H1 (cell line): ENCODE measurements at regions not wholly inside any gene's neighbourhood (a gene's known extent, or its start where the extent isn't known, plus 50 kb on each side); places are given as distances from the start of the nearest gene placed in this dataset.

ENCODE experiments used
- CTCF ChIA-PET: fragments of 300-600 bp; sonication (Branson Sonifier 250); formaldehyde crosslinking; loops from one replicate; lab custom pipeline; 2021; ENCODE audit not compliant: partially characterized antibody; lab: Charles Lee
- POLR2A ChIA-PET: fragments of 300-600 bp; sonication (Branson Sonifier 250); formaldehyde crosslinking; loops from one replicate; lab custom pipeline; 2021; ENCODE audit warnings: inconsistent platforms; ENCODE audit not compliant: partially characterized antibody; lab: Charles Lee
- DNase-seq, 2 experiments: peaks; one replicate each; pipeline versions ENCODE4 v3.0.0 to v3.0.0-alpha.2; 2010 to 2022; ENCODE audit warnings: low spot score in 2 of 2, low read depth in 1 of 2, mixed read lengths in 1 of 2
- FAIRE-seq: peaks from 2 replicates; lab custom pipeline; 2011; peaks lifted over from hg19 to GRCh38; lab: Jason Lieb, UNC
- H2AFZ ChIP-seq: 2 replicates; pipeline ENCODE4 v1.8.1; 2012; ENCODE audit warnings: low read length, inconsistent platforms
- H2AK5ac ChIP-seq: 2 replicates; pipeline ENCODE4 v1.6.1; 2013; ENCODE audit warnings: low read depth, low read length
- H2BK120ac ChIP-seq: replicated peaks from 2 replicates; pipeline ENCODE3; 2013; ENCODE audit warnings: low read depth, low read length, inconsistent platforms
- H2BK12ac ChIP-seq: 2 replicates; pipeline ENCODE4 v1.6.1; 2013; ENCODE audit warnings: low read depth, low read length
- H2BK15ac ChIP-seq: 2 replicates; pipeline ENCODE4 v1.6.1; 2013; ENCODE audit warnings: low read length
- H2BK20ac ChIP-seq: 2 replicates; pipeline ENCODE4 v1.6.1; 2013; ENCODE audit warnings: low read length
- H2BK5ac ChIP-seq: 2 replicates; pipeline ENCODE4 v1.6.1; 2013; ENCODE audit warnings: low read depth, low read length
- H3K14ac ChIP-seq: 2 replicates; pipeline ENCODE4 v1.6.1; 2013; ENCODE audit warnings: inconsistent platforms; ENCODE audit not compliant: insufficient read length
- H3K18ac ChIP-seq: 2 replicates; pipeline ENCODE4 v1.6.1; 2013; ENCODE audit warnings: low read length; ENCODE audit errors: extremely low read depth
- H3K23ac ChIP-seq: 2 replicates; pipeline ENCODE4 v1.6.1; 2013; ENCODE audit warnings: inconsistent platforms; ENCODE audit not compliant: insufficient read length
- H3K23me2 ChIP-seq: 2 replicates; pipeline ENCODE4 v1.6.1; 2013; ENCODE audit warnings: low read depth, low read length
- H3K27ac ChIP-seq: 2 replicates; pipeline ENCODE4 v1.6.1; 2011; ENCODE audit warnings: low read depth, low read length, inconsistent platforms
- H3K27me3 ChIP-seq, 4 experiments: replicated peaks in 1 of 4; 1 replicate in 1 of 4; 2 replicates in 3 of 4; pipeline versions ENCODE4 v1.6.1 to v1.8.1; 2011 to 2013; ENCODE audit warnings: low read length in 3 of 4, mild to moderate bottlenecking in 3 of 4, inconsistent platforms in 2 of 4, mixed read lengths in 2 of 4, moderate library complexity in 1 of 4; ENCODE audit not compliant: control insufficient read depth in 3 of 4, insufficient read depth in 3 of 4; ENCODE audit errors: extremely low read depth in 1 of 4
- H3K36me3 ChIP-seq, 4 experiments: 2 replicates each; pipeline versions ENCODE4 v1.6.1 to v1.8.1; 2011 to 2013; ENCODE audit warnings: mild to moderate bottlenecking in 4 of 4, low read length in 3 of 4, moderate library complexity in 2 of 4, control low read depth in 1 of 4, inconsistent platforms in 1 of 4; ENCODE audit not compliant: insufficient read depth in 4 of 4, control insufficient read depth in 2 of 4
- H3K4ac ChIP-seq: replicated peaks from 2 replicates; pipeline ENCODE3; 2013; ENCODE audit warnings: low read length, low read depth, mixed read lengths, inconsistent platforms; ENCODE audit not compliant: insufficient read length
- H3K4me1 ChIP-seq, 4 experiments: replicated peaks in 1 of 4; 1 replicate in 1 of 4; 2 replicates in 3 of 4; pipeline versions ENCODE4 v1.6.1 to v1.8.1; 2011 to 2013; ENCODE audit warnings: low read length in 3 of 4, inconsistent platforms in 2 of 4, mixed read lengths in 1 of 4; ENCODE audit not compliant: insufficient read depth in 4 of 4, control insufficient read depth in 3 of 4
- H3K4me2 ChIP-seq, 2 experiments: 2 replicates each; pipeline versions ENCODE4 v1.6.1 to v1.8.1; 2011 to 2013; ENCODE audit warnings: low read depth in 2 of 2, low read length in 2 of 2, control low read depth in 1 of 2, inconsistent platforms in 1 of 2, mild to moderate bottlenecking in 1 of 2; ENCODE audit not compliant: insufficient read depth in 1 of 2
- H3K4me3 ChIP-seq, 4 experiments: fragments of 200-600, 300-600 bp in 1 of 4; sonication (generic), shearing (Covaris generic), sonication (Bioruptor Twin) in 1 of 4; 2 replicates each; pipeline versions ENCODE4 v1.5.1 to v1.8.1; 2011 to 2016; ENCODE audit warnings: low read length in 4 of 4, low read depth in 3 of 4, control low read depth in 2 of 4, inconsistent platforms in 2 of 4, mild to moderate bottlenecking in 2 of 4, mixed read lengths in 1 of 4, moderate library complexity in 1 of 4; ENCODE audit not compliant: insufficient read depth in 2 of 4; ENCODE audit errors: extremely low read depth in 1 of 4
- H3K56ac ChIP-seq: replicated peaks from 2 replicates; pipeline ENCODE3; 2013; ENCODE audit warnings: low read depth, mild to moderate bottlenecking, mixed read lengths, low read length, inconsistent platforms; ENCODE audit not compliant: insufficient read length
- H3K79me1 ChIP-seq: 2 replicates; pipeline ENCODE4 v1.6.1; 2013; ENCODE audit warnings: low read depth, low read length, control low read depth
- H3K79me2 ChIP-seq, 2 experiments: 2 replicates each; pipeline versions ENCODE4 v1.6.1 to v1.8.1; 2012 to 2013; ENCODE audit warnings: low read length in 2 of 2, mild to moderate bottlenecking in 2 of 2, inconsistent platforms in 1 of 2; ENCODE audit not compliant: insufficient read depth in 2 of 2, control insufficient read depth in 1 of 2
- H3K9ac ChIP-seq, 4 experiments: replicated peaks in 1 of 4; 1 replicate in 1 of 4; 2 replicates in 3 of 4; pipeline versions ENCODE4 v1.6.1 to v1.8.1; 2011 to 2013; ENCODE audit warnings: low read depth in 3 of 4, low read length in 3 of 4, control low read depth in 2 of 4, mild to moderate bottlenecking in 2 of 4, moderate library complexity in 2 of 4, inconsistent platforms in 1 of 4; ENCODE audit errors: extremely low read depth in 1 of 4
- H3K9me3 ChIP-seq, 2 experiments: 2 replicates each; pipeline versions ENCODE4 v1.6.1 to v1.8.1; 2012 to 2013; ENCODE audit warnings: mild to moderate bottlenecking in 2 of 2, moderate library complexity in 2 of 2, control low read depth in 1 of 2, inconsistent platforms in 1 of 2, low read depth in 1 of 2, low read length in 1 of 2, mixed read lengths in 1 of 2; ENCODE audit not compliant: insufficient read depth in 2 of 2
- H4K20me1 ChIP-seq, 2 experiments: replicated peaks in 1 of 2; 2 replicates each; pipeline versions ENCODE3 to v1.8.1; 2011 to 2013; ENCODE audit warnings: inconsistent platforms in 2 of 2, low read length in 2 of 2, mild to moderate bottlenecking in 1 of 2; ENCODE audit not compliant: insufficient read depth in 2 of 2, control insufficient read depth in 1 of 2
- H4K5ac ChIP-seq: 2 replicates; pipeline ENCODE4 v1.6.1; 2013; ENCODE audit warnings: low read length, low read depth, mixed read lengths, inconsistent platforms; ENCODE audit not compliant: insufficient read length
- H4K8ac ChIP-seq: 2 replicates; pipeline ENCODE4 v1.8.0; 2013; ENCODE audit warnings: mild to moderate bottlenecking, moderate library complexity, low read length, inconsistent platforms; ENCODE audit not compliant: insufficient read depth; ENCODE audit errors: extremely low read depth
- H4K91ac ChIP-seq: replicated peaks from 2 replicates; pipeline ENCODE3; 2013; ENCODE audit warnings: low read length, mixed read lengths, inconsistent platforms; ENCODE audit not compliant: insufficient read length
- ASH2L ChIP-seq: fragments of 200-600, 300-600 bp; sonication (generic); IDR thresholded peaks from one replicate; pipeline ENCODE4 v1.7.1; 2017; ENCODE audit warnings: low read length
- BRCA1 ChIP-seq: IDR thresholded peaks from 2 replicates; pipeline ENCODE4 v1.6.1; 2012; ENCODE audit warnings: low read depth, low read length, improper control_type of control experiment
- EP300 ChIP-seq, 2 experiments: IDR thresholded peaks; 1 replicate in 1 of 2; 2 replicates in 1 of 2; pipeline ENCODE4 v1.6.1; 2011 to 2012; ENCODE audit warnings: low read depth in 2 of 2, low read length in 2 of 2, mild to moderate bottlenecking in 2 of 2, borderline replicate concordance in 1 of 2, inconsistent platforms in 1 of 2, moderate library complexity in 1 of 2
- EZH2 ChIP-seq: fragments of 200-600 bp; sonication (generic); IDR thresholded peaks from 2 replicates; pipeline ENCODE4 v1.7.1; 2012; ENCODE audit warnings: low read depth, mild to moderate bottlenecking, moderate library complexity, low read length, inconsistent platforms; ENCODE audit not compliant: severe bottlenecking
- HDAC2 ChIP-seq, 2 experiments: fragments of 300-600 bp in 1 of 2; sonication (generic) in 1 of 2; IDR thresholded peaks; 2 replicates each; pipeline ENCODE4 v1.6.1; 2011 to 2012; ENCODE audit warnings: low read depth in 2 of 2, low read length in 2 of 2, mild to moderate bottlenecking in 2 of 2, moderate library complexity in 2 of 2, borderline replicate concordance in 1 of 2, inconsistent platforms in 1 of 2
- MAX ChIP-seq: IDR thresholded peaks from 2 replicates; pipeline ENCODE4 v1.6.1; 2012; ENCODE audit warnings: inconsistent platforms
- NRF1 ChIP-seq: IDR thresholded peaks from 2 replicates; pipeline ENCODE4 v1.6.1; 2011; ENCODE audit warnings: mild to moderate bottlenecking, low read depth, low read length, improper control_type of control experiment
- POLR2AphosphoS5 ChIP-seq: IDR thresholded peaks from 2 replicates; pipeline ENCODE4 v1.6.1; 2011; ENCODE audit warnings: low read depth, low read length
- SP2 ChIP-seq: IDR thresholded peaks from 2 replicates; pipeline ENCODE4 v1.6.1; 2012; ENCODE audit warnings: mild to moderate bottlenecking, low read length, inconsistent platforms
- YY1 ChIP-seq: IDR thresholded peaks from 2 replicates; pipeline ENCODE4 v1.6.1; 2011; ENCODE audit warnings: low read depth, mild to moderate bottlenecking, low read length
- WGBS, 2 experiments: shearing (Covaris generic) in 1 of 2; methylation state at CpG; one replicate each; pipeline versions ENCODE4 v1.1.6 to v1.1.7; 2013 to 2015; ENCODE audit warnings: low lambda C conversion rate in 2 of 2, mixed read lengths in 2 of 2, inconsistent platforms in 1 of 2, low coverage in 1 of 2, missing lambda C conversion rate in 1 of 2; ENCODE audit not compliant: insufficient replicate concordance in 2 of 2, insufficient coverage in 1 of 2, insufficient read length in 1 of 2; ENCODE audit errors: extremely low coverage in 1 of 2, missing lambda C conversion rate in 1 of 2; 5-methylcytosine and 5-hydroxymethylcytosine counted together

DNA sequence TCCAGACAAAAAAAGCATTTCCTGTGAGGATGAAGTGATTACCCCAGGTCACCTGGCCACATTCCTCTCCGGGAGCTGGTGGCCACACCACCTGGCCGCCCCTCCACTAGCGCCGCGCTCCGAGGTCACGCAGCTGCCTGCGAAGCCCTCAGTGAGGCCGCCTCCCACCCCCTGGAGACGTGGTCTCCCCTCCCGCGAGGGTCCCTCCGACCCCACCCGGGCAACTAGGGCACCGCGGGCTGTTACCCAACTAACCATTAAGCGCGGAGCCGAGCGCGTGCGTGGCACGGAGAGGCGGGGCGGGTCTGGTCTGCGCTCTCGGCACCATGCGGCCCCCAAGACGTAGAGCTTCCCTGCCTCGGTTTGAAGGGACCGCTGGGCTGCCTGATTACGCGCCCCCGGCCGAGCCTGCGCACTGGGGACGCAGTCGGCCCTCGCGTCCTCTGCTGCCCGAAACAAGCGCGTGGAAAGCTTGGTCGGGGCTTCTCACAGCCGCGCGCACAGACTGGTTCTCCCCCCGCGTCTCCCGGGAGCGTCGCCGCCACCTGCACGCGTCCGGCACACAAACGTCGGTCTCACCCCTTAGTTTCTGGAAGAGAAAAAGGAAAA is 106.5 kb downstream of the SLC16A1 start:
- Histone ChIP-seq H4K91ac (peak overlapping the region; percentile 99), H3K36me3 (no peaks in the 10 kb centered on the region), H3K14ac (peak overlapping the region; percentile 42), H3K79me2 (no peaks in the 10 kb centered on the region), H3K4me2 (peak overlapping the region; percentile 63 to 81), H2BK15ac (peak overlapping the region; percentile 46; the same call in 1 of the 2 replicates), H2AK5ac (0 out of 2 replicates have a peak overlapping the region, but pooled peaks have one; percentile 53), H2BK12ac (peak overlapping the region; percentile 95; the same call in 1 of the 2 replicates), H3K23me2 (peaks cover 7% of the 10 kb centered on the region; the same call in 1 of the 2 replicates), H3K27ac (no peak overlapping the region), H3K56ac (peak overlapping the region; percentile 64), H3K9ac (peak overlapping the region in 2 of 4 experiments; percentile 21 to 36; a peak in 3 of 7 replicates), H2BK120ac (peak overlapping the region; percentile 78), H2BK5ac (peak overlapping the region; percentile 88; the same call in 1 of the 2 replicates), H2AFZ (peak overlapping the region; percentile 7; the same call in 1 of the 2 replicates), H3K4me3 (peak overlapping the region; percentile 14 to 51 (median 20); a peak in 7 of 8 replicates), H4K8ac (peak overlapping the region; percentile 95), H3K9me3 (no peaks in the 10 kb centered on the region; a peak in 1 of 4 replicates), H3K79me1 (no peaks in the 10 kb centered on the region), H3K4ac (peak overlapping the region; percentile 91), H4K5ac (peak overlapping the region; percentile 69), H3K23ac (no peak overlapping the region), H3K4me1 (peaks cover 0 to 20% (median 6%) of the 10 kb centered on the region in 4 experiments; a peak in 6 of 7 replicates), H3K18ac (peak overlapping the region; percentile 78), H4K20me1 (no peaks in the 10 kb centered on the region), H3K27me3 (peaks cover 0 to 2% (median 0%) of the 10 kb centered on the region in 4 experiments; a peak in 1 of 7 replicates), H2BK20ac (peak overlapping the region; percentile 86; the same call in 1 of the 2 replicates)
- ChIA-PET CTCF (interaction anchor here (0.5 to 1.4 kb wide), 4 partner anchors 8 to 63 kb away, joined by 3 to 4 read pairs (median 4); no protein-coding TSS in a partner anchor), POLR2A (interaction anchor here (0.7 to 6.6 kb wide), 6 partner anchors 19 to 233 kb away, joined by 3 to 41 read pairs (median 4); no protein-coding TSS in a partner anchor)
- 23% methylated on average over 46 of the region's 58 CpGs; no CpG with 5 or more reads in 1 of the 2 experiments for WGBS, 2 experiments
- no peak for FAIRE-seq
- peak in 1 of 2 experiments; percentile 81 for DNase-seq
- TF ChIP-seq NRF1: peak; percentile 21; the same call in 1 of the 2 replicates
- peak; percentile 98 for TF ChIP-seq MAX
- TF ChIP-seq SP2: no peak
- TF ChIP-seq YY1: no peak
- TF ChIP-seq EP300 (IDR thresholded peaks at IDR 0.05; ENCODE audit: borderline replicate concordance in 1 of 2, low read depth in 2 of 2, low read length in 2 of 2): no peak
- TF ChIP-seq ASH2L: peak; percentile 57
- no peak for TF ChIP-seq BRCA1
- no peak for TF ChIP-seq EZH2
- 0 out of 4 replicates have a peak, but pooled peaks of 1 of the 2 experiments have one; percentile 35 for TF ChIP-seq HDAC2 (IDR thresholded peaks at IDR 0.05; ENCODE audit: borderline replicate concordance in 1 of 2, low read depth in 2 of 2, low read length in 2 of 2)
- TF ChIP-seq POLR2AphosphoS5: peak; percentile 55
